ENCODE measurements at regions not wholly inside any gene's neighbourhood (a gene's known extent, or its start where the extent isn't known, plus 50 kb on each side); places are given as distances from the start of the nearest gene placed in this dataset.
A peak's percentile ranks its signal among the peaks of the same experiment; 100 is the strongest.

- H3K4me2 ChIP-seq (ENCODE audit: insufficient read depth, low read length) = no peak overlapping the region
- H3K9me3 ChIP-seq (ENCODE audit: low read depth, low read length) = peaks cover 2% of the 10 kb centered on the region
- no peaks in the 10 kb centered on the region for H3K36me3 ChIP-seq (ENCODE audit: insufficient read depth, low read length)
- no peaks in the 10 kb centered on the region for H4K20me1 ChIP-seq (ENCODE audit: insufficient read depth, low read length)
- no peak overlapping the region for H3K27ac ChIP-seq (ENCODE audit: low read depth, low read length)
- no peaks in the 10 kb centered on the region for H3K79me2 ChIP-seq (ENCODE audit: insufficient read depth, low read length)
- DNase-seq (ENCODE audit: insufficient read length, low spot score, missing footprints) = no peak
- TF ChIP-seq CTCF (IDR thresholded peaks at IDR 0.05; ENCODE audit: extremely low read depth, low read depth, low read length) = no peak
- H3K4me3 ChIP-seq (ENCODE audit: insufficient read depth, low read length) = no peak overlapping the region
- no peaks in the 10 kb centered on the region for H3K4me1 ChIP-seq (ENCODE audit: insufficient read depth, low read length)
- no peaks in the 10 kb centered on the region for H3K27me3 ChIP-seq (ENCODE audit: insufficient read depth, low read length)
- H2AFZ ChIP-seq (ENCODE audit: low read length) = no peak overlapping the region
These were observed 495.9 kb downstream of the CSNK1G3 start for GRCh38 chr5:124007675-124008398.

- no peaks in the 10 kb centered on the region for H3K27me3 ChIP-seq (ENCODE audit: insufficient read depth, low read length)
- H3K36me3 ChIP-seq (ENCODE audit: insufficient read depth, low read length) = no peaks in the 10 kb centered on the region
- H3K4me3 ChIP-seq (ENCODE audit: insufficient read depth, low read length) = no peak overlapping the region
- no peak overlapping the region for H2AFZ ChIP-seq (ENCODE audit: low read length)
- H3K79me2 ChIP-seq (ENCODE audit: insufficient read depth, low read length) = no peaks in the 10 kb centered on the region
- H3K27ac ChIP-seq (ENCODE audit: low read depth, low read length) = no peak overlapping the region
- no peak overlapping the region for H3K4me2 ChIP-seq (ENCODE audit: insufficient read depth, low read length)
- no peak for DNase-seq (ENCODE audit: insufficient read length, low spot score, missing footprints)
- no peak for TF ChIP-seq CTCF (IDR thresholded peaks at IDR 0.05; ENCODE audit: extremely low read depth, low read depth, low read length)
- peaks cover 6% of the 10 kb centered on the region for H3K4me1 ChIP-seq (ENCODE audit: insufficient read depth, low read length)
- H4K20me1 ChIP-seq (ENCODE audit: insufficient read depth, low read length) = no peaks in the 10 kb centered on the region
- H3K9me3 ChIP-seq (ENCODE audit: low read depth, low read length) = no peaks in the 10 kb centered on the region
These were observed 489.1 kb downstream of the CSNK1G3 start for GRCh38 chr5:124001036-124001615.

GRCh38 chr5:124000538-124000937, 488.6 kb downstream of the CSNK1G3 start:
- no peaks in the 10 kb centered on the region for H3K36me3 ChIP-seq (ENCODE audit: insufficient read depth, low read length)
- peaks cover 6% of the 10 kb centered on the region for H3K4me1 ChIP-seq (ENCODE audit: insufficient read depth, low read length)
- no peak for TF ChIP-seq CTCF (IDR thresholded peaks at IDR 0.05; ENCODE audit: extremely low read depth, low read depth, low read length)
- no peak overlapping the region for H3K4me3 ChIP-seq (ENCODE audit: insufficient read depth, low read length)
- no peaks in the 10 kb centered on the region for H4K20me1 ChIP-seq (ENCODE audit: insufficient read depth, low read length)
- H3K4me2 ChIP-seq (ENCODE audit: insufficient read depth, low read length) = no peak overlapping the region
- no peak overlapping the region for H3K27ac ChIP-seq (ENCODE audit: low read depth, low read length)
- no peaks in the 10 kb centered on the region for H3K27me3 ChIP-seq (ENCODE audit: insufficient read depth, low read length)
- no peak for DNase-seq (ENCODE audit: insufficient read length, low spot score, missing footprints)
- H3K9me3 ChIP-seq (ENCODE audit: low read depth, low read length) = no peaks in the 10 kb centered on the region
- no peak overlapping the region for H2AFZ ChIP-seq (ENCODE audit: low read length)
- H3K79me2 ChIP-seq (ENCODE audit: insufficient read depth, low read length) = no peaks in the 10 kb centered on the region

- peak overlapping the region; percentile 49 for H3K4me2 ChIP-seq (ENCODE audit: insufficient read depth, low read length)
- no peaks in the 10 kb centered on the region for H4K20me1 ChIP-seq (ENCODE audit: insufficient read depth, low read length)
- H2AFZ ChIP-seq (ENCODE audit: low read length) = peak overlapping the region; percentile 32
- H3K36me3 ChIP-seq (ENCODE audit: insufficient read depth, low read length) = no peaks in the 10 kb centered on the region
- DNase-seq (ENCODE audit: insufficient read length, low spot score, missing footprints) = peak; percentile 72
- H3K27me3 ChIP-seq (ENCODE audit: insufficient read depth, low read length) = no peaks in the 10 kb centered on the region
- peaks cover 6% of the 10 kb centered on the region for H3K4me1 ChIP-seq (ENCODE audit: insufficient read depth, low read length)
- no peak for TF ChIP-seq CTCF (IDR thresholded peaks at IDR 0.05; ENCODE audit: extremely low read depth, low read depth, low read length)
- no peaks in the 10 kb centered on the region for H3K9me3 ChIP-seq (ENCODE audit: low read depth, low read length)
- H3K79me2 ChIP-seq (ENCODE audit: insufficient read depth, low read length) = no peaks in the 10 kb centered on the region
- H3K4me3 ChIP-seq (ENCODE audit: insufficient read depth, low read length) = peak overlapping the region; percentile 26
- no peak overlapping the region for H3K27ac ChIP-seq (ENCODE audit: low read depth, low read length)
These were observed 485.7 kb downstream of the CSNK1G3 start for GRCh38 chr5:123997462-123998215.
